HG03432 (cell line): ENCODE measurements at regions not wholly inside any gene's neighbourhood (a gene's known extent, or its start where the extent isn't known, plus 50 kb on each side); places are given as distances from the start of the nearest gene placed in this dataset.

Source experiments
- ATAC-seq: cut with Tn5 transposase; IDR thresholded peaks from one replicate; pipeline ENCODE4 v1.9.1; 2021; ENCODE audit warnings: mild to moderate bottlenecking, moderate library complexity; ENCODE audit not compliant: unreplicated experiment

- ATAC-seq, result no peak
Measured at GRCh38 chr13:82879921-82880320, 1002.4 kb downstream of the SLITRK1 start.

- no peak for ATAC-seq
Measured at GRCh38 chr13:82878536-82878935, 1003.7 kb downstream of the SLITRK1 start.

- no peak for ATAC-seq
Measured at GRCh38 chr13:82867284-82867683, 1015.0 kb downstream of the SLITRK1 start.

GRCh38 chr13:82850644-82851043 is 1031.6 kb downstream of the SLITRK1 start:
- no peak for ATAC-seq

- ATAC-seq, result no peak
Measured at GRCh38 chr13:82848766-82849165, 1033.5 kb downstream of the SLITRK1 start.

- ATAC-seq, result no peak
Measured at GRCh38 chr13:82847595-82847994, 1034.7 kb downstream of the SLITRK1 start.

GRCh38 chr13:82833923-82834322 is 1048.4 kb downstream of the SLITRK1 start:
- ATAC-seq, result no peak

- ATAC-seq, result no peak
Measured at GRCh38 chr13:82829040-82829439, 1053.2 kb downstream of the SLITRK1 start.

GRCh38 chr13:82827724-82828123 is 1054.5 kb downstream of the SLITRK1 start:
- ATAC-seq, result no peak

- ATAC-seq, result no peak
Measured at GRCh38 chr13:82822935-82823334, 1059.3 kb downstream of the SLITRK1 start.

GRCh38 chr13:82817133-82817532 is 1065.1 kb downstream of the SLITRK1 start:
- ATAC-seq, result no peak

GRCh38 chr13:82815791-82816190 is 1066.5 kb downstream of the SLITRK1 start:
- ATAC-seq, result no peak

- ATAC-seq, result no peak
Measured at GRCh38 chr13:82803341-82803740, 1078.9 kb downstream of the SLITRK1 start.

GRCh38 chr13:82802528-82802927 is 1079.7 kb downstream of the SLITRK1 start:
- ATAC-seq, result no peak

- ATAC-seq, result no peak
Measured at GRCh38 chr13:82800391-82800790, 1081.9 kb downstream of the SLITRK1 start.

GRCh38 chr13:82797876-82798275 is 1084.4 kb downstream of the SLITRK1 start:
- no peak for ATAC-seq

- no peak for ATAC-seq
Measured at GRCh38 chr13:82791035-82791434, 1091.2 kb downstream of the SLITRK1 start.

- no peak for ATAC-seq
Measured at GRCh38 chr13:82772816-82773215, 1109.5 kb downstream of the SLITRK1 start.

- ATAC-seq, result no peak
Measured at GRCh38 chr13:82766732-82767321, 1115.4 kb downstream of the SLITRK1 start.

- no peak for ATAC-seq
Measured at GRCh38 chr13:82758044-82758443, 1124.2 kb downstream of the SLITRK1 start.

GRCh38 chr13:82751206-82751605 is 1131.1 kb downstream of the SLITRK1 start:
- ATAC-seq, result no peak

- no peak for ATAC-seq
Measured at GRCh38 chr13:82749551-82749950, 1132.7 kb downstream of the SLITRK1 start.

- ATAC-seq, result no peak
Measured at GRCh38 chr13:82747958-82748357, 1134.3 kb downstream of the SLITRK1 start.
